ENCODE measurements at regions not wholly inside any gene's neighbourhood (a gene's known extent, or its start where the extent isn't known, plus 50 kb on each side); places are given as distances from the start of the nearest gene placed in this dataset.
"Not testable (repeated sequence)": the region's sequence is repeated elsewhere in the genome, so short reads cannot be mapped to it uniquely, and the experiment has no call there.

- in situ Hi-C loops (cut with MboI; ENCODE audit: low sequenced_read_pairs) = no loop called here
Observed at GRCh38 chr13:79190932-79191331, 215.1 kb downstream of the RBM26 start.

- in situ Hi-C loops (cut with MboI; ENCODE audit: low sequenced_read_pairs) = no loop called here
Observed at GRCh38 chr13:79187917-79188690, 218.0 kb downstream of the RBM26 start.

- in situ Hi-C loops (cut with MboI; ENCODE audit: low sequenced_read_pairs) = no loop called here
Observed at GRCh38 chr13:79185580-79185979, 220.5 kb downstream of the RBM26 start.

GRCh38 chr13:79183231-79183630 is 222.8 kb downstream of the RBM26 start:
- in situ Hi-C loops (cut with MboI; ENCODE audit: low sequenced_read_pairs) = no loop called here

GRCh38 chr13:79173691-79174090 is 232.4 kb downstream of the RBM26 start:
- in situ Hi-C loops (cut with MboI; ENCODE audit: low sequenced_read_pairs) = not testable (repeated sequence)

GRCh38 chr13:79172924-79173323 is 233.1 kb downstream of the RBM26 start:
- in situ Hi-C loops (cut with MboI; ENCODE audit: low sequenced_read_pairs) = not testable (repeated sequence)

- in situ Hi-C loops (cut with MboI; ENCODE audit: low sequenced_read_pairs) = no loop called here
Observed at GRCh38 chr13:79171141-79172061, 234.7 kb downstream of the RBM26 start.

- in situ Hi-C loops (cut with MboI; ENCODE audit: low sequenced_read_pairs) = no loop called here
Observed at GRCh38 chr13:79160818-79161217, 245.2 kb downstream of the RBM26 start.

- in situ Hi-C loops (cut with MboI; ENCODE audit: low sequenced_read_pairs) = no loop called here
Observed at GRCh38 chr13:79155883-79156282, 250.2 kb downstream of the RBM26 start.

GRCh38 chr13:79149210-79149609 is 256.8 kb downstream of the RBM26 start:
- in situ Hi-C loops (cut with MboI; ENCODE audit: low sequenced_read_pairs) = no loop called here

- in situ Hi-C loops (cut with MboI; ENCODE audit: low sequenced_read_pairs) = no loop called here
Observed at GRCh38 chr13:79141082-79141481, 265.0 kb downstream of the RBM26 start.

- in situ Hi-C loops (cut with MboI; ENCODE audit: low sequenced_read_pairs) = no loop called here
Observed at GRCh38 chr13:79128158-79128557, 277.9 kb downstream of the RBM26 start.

GRCh38 chr13:79126706-79127105 is 279.3 kb downstream of the RBM26 start:
- in situ Hi-C loops (cut with MboI; ENCODE audit: low sequenced_read_pairs) = no loop called here

- in situ Hi-C loops (cut with MboI; ENCODE audit: low sequenced_read_pairs) = no loop called here
Observed at GRCh38 chr13:79124183-79124582, 281.9 kb downstream of the RBM26 start.

GRCh38 chr13:79121286-79121685 is 284.8 kb downstream of the RBM26 start:
- in situ Hi-C loops (cut with MboI; ENCODE audit: low sequenced_read_pairs) = no loop called here

GRCh38 chr13:79119578-79120107 is 286.4 kb downstream of the RBM26 start:
- in situ Hi-C loops (cut with MboI; ENCODE audit: low sequenced_read_pairs) = no loop called here

GRCh38 chr13:79112016-79112415 is 294.0 kb downstream of the RBM26 start:
- in situ Hi-C loops (cut with MboI; ENCODE audit: low sequenced_read_pairs) = no loop called here

GRCh38 chr13:79108914-79109643 is 297.0 kb downstream of the RBM26 start:
- in situ Hi-C loops (cut with MboI; ENCODE audit: low sequenced_read_pairs) = no loop called here

- in situ Hi-C loops (cut with MboI; ENCODE audit: low sequenced_read_pairs) = no loop called here
Observed at GRCh38 chr13:79098596-79098995, 307.5 kb downstream of the RBM26 start.

- in situ Hi-C loops (cut with MboI; ENCODE audit: low sequenced_read_pairs) = no loop called here
Observed at GRCh38 chr13:79097201-79097600, 308.9 kb downstream of the RBM26 start.

- in situ Hi-C loops (cut with MboI; ENCODE audit: low sequenced_read_pairs) = no loop called here
Observed at GRCh38 chr13:79096099-79096498, 310.0 kb downstream of the RBM26 start.
